ENCODE measurements at regions not wholly inside any gene's neighbourhood (a gene's known extent, or its start where the extent isn't known, plus 50 kb on each side); places are given as distances from the start of the nearest gene placed in this dataset.

- peaks cover 21% of the 10 kb centered on the region for H3F3A ChIP-seq (replicated peaks; ENCODE audit: insufficient read depth)
- H3K4me1 ChIP-seq (ENCODE audit: control insufficient read depth in 1 of 2, insufficient read depth in 2 of 2, low read depth in 1 of 2, low read length in 1 of 2): peaks cover 0 to 24% of the 10 kb centered on the region in 2 experiments; a peak in 2 of 4 replicates
- no peak for DNase-seq
- H3K79me2 ChIP-seq (ENCODE audit: insufficient read depth): no peaks in the 10 kb centered on the region
- no peaks in the 10 kb centered on the region for H3K27me3 ChIP-seq (ENCODE audit: insufficient read depth)
- H4K20me1 ChIP-seq (ENCODE audit: insufficient read depth): no peaks in the 10 kb centered on the region
- ChIA-PET CTCF (interaction anchor here (0.7 to 0.8 kb wide), 2 partner anchors 9 to 271 kb away, joined by 3 to 4 read pairs; no protein-coding TSS in a partner anchor), POLR2A (no interaction called here)
- H3K9me3 ChIP-seq: no peaks in the 10 kb centered on the region
- WGBS (ENCODE audit: low lambda C conversion rate): 79% methylated on average over 2 of the region's 2 CpGs
- H3K9me2 ChIP-seq: no peaks in the 10 kb centered on the region
- no peak overlapping the region for H3K27ac ChIP-seq (ENCODE audit: low read depth in 2 of 2, low read length in 1 of 2)
- no peak overlapping the region for H2AFZ ChIP-seq (ENCODE audit: low read depth)
- H3K9ac ChIP-seq: no peak overlapping the region
- TF ChIP-seq CTCF (IDR thresholded peaks at IDR 0.05): no peak
- no peak for TF ChIP-seq SMC3 (IDR thresholded peaks at IDR 0.05; ENCODE audit: low read depth, low read length)
- TF ChIP-seq TAF1 (IDR thresholded peaks at IDR 0.05; ENCODE audit: borderline replicate concordance, low read depth, low read length): no peak
- no peak for TF ChIP-seq CHD2 (IDR thresholded peaks at IDR 0.05; ENCODE audit: low read length, partially characterized antibody)
- no peak for TF ChIP-seq RAD21 (IDR thresholded peaks at IDR 0.05; ENCODE audit: low read length)
- no peak for TF ChIP-seq RCOR1 (IDR thresholded peaks at IDR 0.05; ENCODE audit: low read length)
- no peak for TF ChIP-seq JUND (IDR thresholded peaks at IDR 0.05)
- TF ChIP-seq USF2 (IDR thresholded peaks at IDR 0.05; ENCODE audit: borderline replicate concordance, low read depth, low read length): no peak
- TF ChIP-seq TCF12 (IDR thresholded peaks at IDR 0.05): no peak
- no peak for TF ChIP-seq FOXM1 (IDR thresholded peaks at IDR 0.05; ENCODE audit: low read depth)
- no peak for TF ChIP-seq PBX3 (IDR thresholded peaks at IDR 0.05)
- no peak for TF ChIP-seq MAX (IDR thresholded peaks at IDR 0.05; ENCODE audit: low read depth)
- TF ChIP-seq TEAD4 (IDR thresholded peaks at IDR 0.05; ENCODE audit: borderline replicate concordance, insufficient read depth): no peak
- no peak for TF ChIP-seq RXRA (IDR thresholded peaks at IDR 0.05; ENCODE audit: borderline replicate concordance, low read depth)
- no peak for TF ChIP-seq EP300 (IDR thresholded peaks at IDR 0.05; ENCODE audit: borderline replicate concordance in 1 of 2, low read depth in 1 of 2, low read length in 1 of 2)
- no peak for TF ChIP-seq EZH2phosphoT487 (IDR thresholded peaks at IDR 0.05; ENCODE audit: borderline replicate concordance, low read depth)
- no peak for TF ChIP-seq IRF3 (IDR thresholded peaks at IDR 0.05; ENCODE audit: low read depth, low read length)
- TF ChIP-seq MXI1 (IDR thresholded peaks at IDR 0.05; ENCODE audit: low read depth, low read length): no peak
- H3K4me3 ChIP-seq (ENCODE audit: low read depth in 2 of 2, low read length in 1 of 2): no peak overlapping the region
- no peak overlapping the region for H3K4me2 ChIP-seq
- H3K36me3 ChIP-seq (replicated peaks in 1 of 2; ENCODE audit: control insufficient read depth in 1 of 2, insufficient read depth in 2 of 2, low read length in 1 of 2): no peaks in the 10 kb centered on the region
Measured at GRCh38 chr2:215726070-215726469, 287.3 kb downstream of the MREG start.

Measured in SK-N-SH (cell line).